ENCODE measurements at regions not wholly inside any gene's neighbourhood (a gene's known extent, or its start where the extent isn't known, plus 50 kb on each side); places are given as distances from the start of the nearest gene placed in this dataset.

GRCh38 chr4:188254211-188254610 lies 115.0 kb downstream of the TRIML1 start:
- no peak overlapping the region for H3K4me3 ChIP-seq (ENCODE audit: control insufficient read depth, low read depth, low read length)
- TF ChIP-seq CTCF (IDR thresholded peaks at IDR 0.05; ENCODE audit: control insufficient read depth, insufficient read depth, low read depth, low read length, missing control alignments): no peak
- DNase-seq (ENCODE audit: low read depth): no peak

- H3K4me3 ChIP-seq (ENCODE audit: control insufficient read depth, low read depth, low read length): no peak overlapping the region
- DNase-seq (ENCODE audit: low read depth): no peak
- TF ChIP-seq CTCF (IDR thresholded peaks at IDR 0.05; ENCODE audit: control insufficient read depth, insufficient read depth, low read depth, low read length, missing control alignments): no peak
Observed at GRCh38 chr4:188262464-188262863, 123.2 kb downstream of the TRIML1 start.

- no peak for DNase-seq (ENCODE audit: low read depth)
- TF ChIP-seq CTCF (IDR thresholded peaks at IDR 0.05; ENCODE audit: control insufficient read depth, insufficient read depth, low read depth, low read length, missing control alignments): no peak
- no peak overlapping the region for H3K4me3 ChIP-seq (ENCODE audit: control insufficient read depth, low read depth, low read length)
Observed at GRCh38 chr4:188263321-188263720, 124.1 kb downstream of the TRIML1 start.

GRCh38 chr4:188266386-188266785 lies 127.1 kb downstream of the TRIML1 start:
- no peak for TF ChIP-seq CTCF (IDR thresholded peaks at IDR 0.05; ENCODE audit: control insufficient read depth, insufficient read depth, low read depth, low read length, missing control alignments)
- H3K4me3 ChIP-seq (ENCODE audit: control insufficient read depth, low read depth, low read length): no peak overlapping the region
- DNase-seq (ENCODE audit: low read depth): no peak

GRCh38 chr4:188268131-188268908 lies 129.1 kb downstream of the TRIML1 start:
- no peak for TF ChIP-seq CTCF (IDR thresholded peaks at IDR 0.05; ENCODE audit: control insufficient read depth, insufficient read depth, low read depth, low read length, missing control alignments)
- no peak for DNase-seq (ENCODE audit: low read depth)
- H3K4me3 ChIP-seq (ENCODE audit: control insufficient read depth, low read depth, low read length): no peak overlapping the region

- no peak for DNase-seq (ENCODE audit: low read depth)
Observed at GRCh38 chr4:188270273-188271069, 131.2 kb downstream of the TRIML1 start.

More at GRCh38 chr4:188270273-188271069, 131.2 kb downstream of the TRIML1 start:
- no peak overlapping the region for H3K4me3 ChIP-seq (ENCODE audit: control insufficient read depth, low read depth, low read length)
- no peak for TF ChIP-seq CTCF (IDR thresholded peaks at IDR 0.05; ENCODE audit: control insufficient read depth, insufficient read depth, low read depth, low read length, missing control alignments)

All from AG09309 (cell line).